NCI-H2029 treated with DMSO at 0.1 percent for 48 hours (cell line): ENCODE measurements at regions not wholly inside any gene's neighbourhood (a gene's known extent, or its start where the extent isn't known, plus 50 kb on each side); places are given as distances from the start of the nearest gene placed in this dataset.
"Not testable (repeated sequence)": the region's sequence is repeated elsewhere in the genome, so short reads cannot be mapped to it uniquely, and the experiment has no call there.

ENCODE experiments used
- DNase-seq: peaks from one replicate; lab custom pipeline; 2025; lab: John Stamatoyannopoulos, UW

- no peak for DNase-seq
These were observed 212.5 kb downstream of the ZFP36L2 start for GRCh38 chr2:43013821-43014345.

GRCh38 chr2:43012966-43013365 lies 213.4 kb downstream of the ZFP36L2 start:
- no peak for DNase-seq

- DNase-seq: peak; percentile 34
These were observed 215.3 kb downstream of the ZFP36L2 start for GRCh38 chr2:43011158-43011491.

GRCh38 chr2:43010438-43011157 lies 215.8 kb downstream of the ZFP36L2 start:
- DNase-seq: no peak

GRCh38 chr2:43009448-43009847 lies 217.0 kb downstream of the ZFP36L2 start:
- no peak for DNase-seq

- DNase-seq: no peak
These were observed 216.0 kb upstream of the HAAO start for GRCh38 chr2:43008388-43008787.

GRCh38 chr2:43007901-43008300 lies 215.5 kb upstream of the HAAO start:
- no peak for DNase-seq

GRCh38 chr2:43006834-43007543 lies 214.6 kb upstream of the HAAO start:
- DNase-seq: no peak

- no peak for DNase-seq
These were observed 213.8 kb upstream of the HAAO start for GRCh38 chr2:43005975-43006833.

GRCh38 chr2:43005245-43005974 lies 213.0 kb upstream of the HAAO start:
- DNase-seq: no peak

- DNase-seq: no peak
These were observed 212.5 kb upstream of the HAAO start for GRCh38 chr2:43004879-43005244.

- not testable (repeated sequence) for DNase-seq
These were observed 211.9 kb upstream of the HAAO start for GRCh38 chr2:43004126-43004865.

- DNase-seq: no peak
These were observed 211.3 kb upstream of the HAAO start for GRCh38 chr2:43003702-43004101.

- DNase-seq: no peak
These were observed 209.5 kb upstream of the HAAO start for GRCh38 chr2:43001787-43002468.

- DNase-seq: no peak
These were observed 208.6 kb upstream of the HAAO start for GRCh38 chr2:43001055-43001378.

GRCh38 chr2:43000242-43001054 lies 208.1 kb upstream of the HAAO start:
- no peak for DNase-seq

- no peak for DNase-seq
These were observed 207.5 kb upstream of the HAAO start for GRCh38 chr2:42999856-43000241.

GRCh38 chr2:42999391-42999841 lies 207.0 kb upstream of the HAAO start:
- no peak for DNase-seq

- DNase-seq: no peak
These were observed 206.3 kb upstream of the HAAO start for GRCh38 chr2:42998721-42999120.

- no peak for DNase-seq
These were observed 204.1 kb upstream of the HAAO start for GRCh38 chr2:42996528-42996927.
